Tibial nerve (tissue), 4 donors: ENCODE measurements at regions not wholly inside any gene's neighbourhood (a gene's known extent, or its start where the extent isn't known, plus 50 kb on each side); places are given as distances from the start of the nearest gene placed in this dataset.
A peak's percentile ranks its signal among the peaks of the same experiment; 100 is the strongest.
"Not testable (repeated sequence)": the region's sequence is repeated elsewhere in the genome, so short reads cannot be mapped to it uniquely, and the experiment has no call there.

Source experiments
- DNase-seq, 2 donors: peaks; one replicate each; pipeline ENCODE4 v3.0.0-alpha.2; 2019; ENCODE audit warnings: low spot score in 2 of 2
- H3K27ac ChIP-seq, 4 donors: fragments of 200-600 bp; sonication (generic) in 3 of 4; one replicate each; pipeline ENCODE4 v1.5.1; 2017 to 2019; ENCODE audit warnings: mild to moderate bottlenecking in 1 of 4
- H3K27me3 ChIP-seq, 2 donors: fragments of 200-600 bp; sonication (generic) in 1 of 2; one replicate each; pipeline versions ENCODE4 v1.5.1 to v1.6.0; 2017 to 2019
- H3K36me3 ChIP-seq, 3 donors: fragments of 200-600 bp; sonication (generic); one replicate each; pipeline ENCODE4 v1.5.1; 2018 to 2019
- H3K4me1 ChIP-seq, 4 donors: fragments of 200-600 bp; sonication (generic) in 3 of 4; one replicate each; pipeline ENCODE4 v1.5.1; 2017 to 2019
- H3K4me3 ChIP-seq, 4 donors: fragments of 200-600 bp; sonication (generic) in 3 of 4; one replicate each; pipeline ENCODE4 v1.5.1; 2017 to 2019; ENCODE audit warnings: mild to moderate bottlenecking in 1 of 4, moderate library complexity in 1 of 4
- H3K9me3 ChIP-seq, 4 donors: fragments of 200-600 bp; sonication (generic) in 3 of 4; one replicate each; pipeline ENCODE4 v1.5.1; 2017 to 2019
- CTCF ChIP-seq, 5 experiments: fragments of 200-600 bp in 3 of 5; fragments of 450-650 bp in 2 of 5; sonication (generic) in 3 of 5; IDR thresholded peaks; one replicate each; pipeline ENCODE4 v1.5.1; 2016 to 2019; ENCODE audit warnings: antibody characterized with exemption in 5 of 5, mild to moderate bottlenecking in 3 of 5, moderate library complexity in 2 of 5
- EP300 ChIP-seq, 2 donors: sonication (generic); formaldehyde crosslinking; IDR thresholded peaks; one replicate each; pipeline ENCODE4 v1.6.1; 2017; ENCODE audit warnings: antibody characterized with exemption in 2 of 2, mild to moderate bottlenecking in 1 of 2
- POLR2A ChIP-seq, 2 donors: fragments of 450-650 bp; IDR thresholded peaks; one replicate each; pipeline ENCODE4 v1.6.1; 2017; ENCODE audit warnings: antibody characterized with exemption in 2 of 2, mild to moderate bottlenecking in 2 of 2, moderate library complexity in 2 of 2
- WGBS, 2 donors: methylation state at CpG; one replicate each; pipeline ENCODE4 v1.1.5; 2018; 5-methylcytosine and 5-hydroxymethylcytosine counted together

- H3K4me3 ChIP-seq = no peak overlapping the region
- WGBS, 2 donors = 62 to 76% methylated on average over 12 of the region's 12 CpGs
- no peaks in the 10 kb centered on the region for H3K27me3 ChIP-seq
- TF ChIP-seq EP300 (IDR thresholded peaks at IDR 0.05) (no peak), CTCF (IDR thresholded peaks at IDR 0.05) (no peak), POLR2A (IDR thresholded peaks at IDR 0.05) (no peak)
- no peaks in the 10 kb centered on the region for H3K36me3 ChIP-seq
- no peak for DNase-seq
- no peaks in the 10 kb centered on the region for H3K9me3 ChIP-seq
- H3K27ac ChIP-seq = no peak overlapping the region
- peaks cover 0 to 14% (median 6%) of the 10 kb centered on the region in 4 donors for H3K4me1 ChIP-seq
Measured at GRCh38 chr3:157585386-157585785, 82.2 kb upstream of the VEPH1 start.

GRCh38 chr3:157582637-157582973, 79.4 kb upstream of the VEPH1 start:
- TF ChIP-seq EP300 (IDR thresholded peaks at IDR 0.05) (no peak), CTCF (IDR thresholded peaks at IDR 0.05) (no peak), POLR2A (IDR thresholded peaks at IDR 0.05) (no peak)
- no peak for DNase-seq
- Histone ChIP-seq H3K4me1 (no peaks in the 10 kb centered on the region), H3K27ac (no peak overlapping the region), H3K4me3 (no peak overlapping the region), H3K36me3 (no peaks in the 10 kb centered on the region), H3K9me3 (no peaks in the 10 kb centered on the region), H3K27me3 (no peaks in the 10 kb centered on the region)
- 91 to 100% methylated on average over 3 of the region's 3 CpGs for WGBS, 2 donors

GRCh38 chr3:157581956-157582636, 78.9 kb upstream of the VEPH1 start:
- not testable (repeated sequence) for DNase-seq, H3K27me3 ChIP-seq, H3K9me3 ChIP-seq, H3K27ac ChIP-seq, H3K36me3 ChIP-seq, H3K4me3 ChIP-seq, H3K4me1 ChIP-seq
- 76 to 78% methylated on average over 13 of the region's 13 CpGs for WGBS, 2 donors

GRCh38 chr3:157581371-157581770, 78.2 kb upstream of the VEPH1 start:
- no peaks in the 10 kb centered on the region for H3K9me3 ChIP-seq
- DNase-seq = no peak
- H3K36me3 ChIP-seq = no peaks in the 10 kb centered on the region
- H3K4me3 ChIP-seq = no peak overlapping the region
- no peaks in the 10 kb centered on the region for H3K4me1 ChIP-seq
- H3K27me3 ChIP-seq = no peaks in the 10 kb centered on the region
- TF ChIP-seq POLR2A (IDR thresholded peaks at IDR 0.05) = no peak
- TF ChIP-seq CTCF (IDR thresholded peaks at IDR 0.05) = no peak
- H3K27ac ChIP-seq = no peak overlapping the region
- 64% methylated on average over 5 of the region's 5 CpGs for WGBS, 2 donors

DNA sequence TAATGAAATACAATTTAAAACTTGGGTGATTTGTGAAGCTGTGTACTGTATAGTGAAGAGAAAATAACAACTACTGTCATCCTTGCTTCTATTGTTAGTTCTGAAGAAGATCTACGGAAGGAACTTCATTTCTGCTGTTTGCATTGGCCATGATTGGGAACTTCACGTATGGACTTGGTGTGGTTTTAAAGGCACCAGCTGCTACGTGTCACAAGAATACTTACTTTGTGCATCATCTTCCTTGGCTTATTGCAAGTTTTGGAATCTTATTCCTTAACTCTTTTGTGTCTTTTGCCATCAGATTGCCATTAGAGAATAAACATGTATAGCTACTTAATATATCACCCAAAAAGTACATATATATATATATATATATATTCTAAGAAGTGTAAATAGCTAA, 75.0 kb upstream of the VEPH1 start:
- no peaks in the 10 kb centered on the region for H3K27me3 ChIP-seq
- peaks cover 0 to 10% (median 0%) of the 10 kb centered on the region in 4 donors for H3K4me1 ChIP-seq
- no peak overlapping the region for H3K4me3 ChIP-seq
- no peaks in the 10 kb centered on the region for H3K9me3 ChIP-seq
- H3K27ac ChIP-seq = no peak overlapping the region
- H3K36me3 ChIP-seq = no peaks in the 10 kb centered on the region
- no peak for DNase-seq
- TF ChIP-seq POLR2A (IDR thresholded peaks at IDR 0.05) (no peak), CTCF (IDR thresholded peaks at IDR 0.05) (no peak), EP300 (IDR thresholded peaks at IDR 0.05) (no peak)
- 70 to 82% methylated on average over 3 of the region's 3 CpGs for WGBS, 2 donors

- Histone ChIP-seq H3K4me3 (no peak overlapping the region), H3K27ac (peak overlapping the region in 1 of 4 donors; percentile 28), H3K36me3 (no peaks in the 10 kb centered on the region), H3K4me1 (peaks cover 0 to 18% (median 0%) of the 10 kb centered on the region in 4 donors), H3K9me3 (no peaks in the 10 kb centered on the region), H3K27me3 (no peaks in the 10 kb centered on the region)
- no peak for DNase-seq
- WGBS, 2 donors = 60 to 65% methylated on average over 3 of the region's 3 CpGs
- no peak for TF ChIP-seq POLR2A (IDR thresholded peaks at IDR 0.05)
- TF ChIP-seq CTCF (IDR thresholded peaks at IDR 0.05) = no peak
- no peak for TF ChIP-seq EP300 (IDR thresholded peaks at IDR 0.05)
Measured at GRCh38 chr3:157574531-157574930, 71.3 kb upstream of the VEPH1 start.
